ENCODE measurements at regions not wholly inside any gene's neighbourhood (a gene's known extent, or its start where the extent isn't known, plus 50 kb on each side); places are given as distances from the start of the nearest gene placed in this dataset.

DNA sequence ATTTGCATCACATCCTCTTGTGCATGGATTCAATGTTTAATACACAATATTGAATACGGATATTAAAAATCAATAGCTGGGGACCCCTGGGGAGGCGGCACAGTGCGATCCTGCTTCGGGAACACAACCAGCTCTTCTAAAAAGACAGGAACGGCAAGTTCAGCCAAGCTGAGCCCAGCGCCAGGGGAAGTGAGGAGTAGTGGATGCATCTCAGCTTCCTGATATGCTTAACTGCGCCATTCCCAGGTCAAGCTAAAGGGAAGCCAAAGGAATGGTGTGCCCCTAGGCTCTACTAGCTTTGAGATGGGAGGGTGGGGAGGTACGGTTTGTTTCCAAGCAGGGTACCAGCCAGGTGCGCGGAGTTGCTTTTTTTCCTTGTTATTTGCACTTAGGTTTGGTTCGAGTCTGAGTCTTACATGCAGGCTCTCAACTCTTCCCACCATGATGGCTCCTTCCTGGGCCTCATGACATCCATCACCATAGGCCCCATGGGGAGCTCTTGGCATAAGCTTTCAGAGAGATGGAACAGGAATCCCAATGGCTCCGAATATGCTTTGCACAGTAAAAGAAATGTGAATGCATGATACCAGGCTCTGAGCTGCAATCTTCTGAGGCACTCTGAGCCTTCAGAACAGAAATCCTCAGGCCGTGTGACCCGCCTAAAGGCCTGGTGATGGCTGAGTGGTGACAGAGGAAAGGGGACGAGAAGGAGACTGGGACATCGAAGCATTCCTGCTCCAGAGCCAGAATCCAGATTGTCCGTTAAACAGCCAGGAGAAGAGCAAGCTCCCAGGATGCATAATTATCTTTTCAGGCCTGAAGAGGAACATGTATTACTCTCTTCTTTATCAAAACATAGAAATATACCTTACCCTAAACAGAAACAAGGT lies 51.8 kb upstream of the BCOR start:
- DNase-seq (ENCODE audit: low read depth in 2 of 2) = no peak

DNA sequence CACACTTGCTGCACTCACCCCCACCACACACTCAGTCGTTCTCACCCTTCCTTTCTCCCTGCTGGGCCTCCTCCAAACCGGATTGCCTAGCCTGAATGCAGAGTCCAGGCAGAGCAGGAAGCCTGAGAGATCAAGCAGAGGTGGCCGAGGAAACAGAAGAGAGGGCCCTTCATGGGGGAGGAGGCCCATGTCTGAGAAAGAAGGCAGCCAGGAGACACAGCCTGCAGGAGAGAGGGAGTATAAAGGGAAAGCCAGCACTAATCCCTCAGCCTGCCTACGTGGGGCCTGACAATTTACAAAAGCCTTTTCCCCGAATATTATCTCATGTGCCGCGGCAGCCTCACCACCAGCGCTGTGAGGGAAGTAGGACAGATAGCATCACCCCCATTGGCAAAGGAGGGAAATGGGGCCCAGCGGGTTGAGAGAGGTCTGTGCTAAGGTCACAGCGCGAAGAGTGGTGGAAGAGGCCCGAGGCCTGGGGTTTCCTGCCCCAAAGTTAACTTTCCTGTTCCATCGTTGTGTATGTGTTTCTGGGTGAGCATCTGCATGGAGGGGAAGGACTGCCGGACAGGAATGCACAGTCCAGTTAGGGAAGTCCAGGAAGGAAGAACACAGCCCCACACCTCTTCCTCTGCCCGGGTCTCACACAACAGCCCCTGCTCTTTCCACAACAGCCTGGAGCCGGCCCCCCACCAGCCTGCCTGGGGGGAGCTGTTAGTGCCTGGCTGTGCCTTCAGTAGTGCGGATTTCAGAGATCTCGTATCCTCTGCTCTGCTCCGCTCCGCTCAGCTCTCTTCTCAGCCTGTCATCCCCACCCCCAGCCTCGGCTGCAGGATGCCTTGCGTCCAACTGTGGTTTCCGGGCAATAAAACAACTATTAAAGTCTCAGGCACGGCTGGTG lies 50.9 kb upstream of the BCOR start:
- DNase-seq (ENCODE audit: low read depth in 2 of 2) = no peak

DNA sequence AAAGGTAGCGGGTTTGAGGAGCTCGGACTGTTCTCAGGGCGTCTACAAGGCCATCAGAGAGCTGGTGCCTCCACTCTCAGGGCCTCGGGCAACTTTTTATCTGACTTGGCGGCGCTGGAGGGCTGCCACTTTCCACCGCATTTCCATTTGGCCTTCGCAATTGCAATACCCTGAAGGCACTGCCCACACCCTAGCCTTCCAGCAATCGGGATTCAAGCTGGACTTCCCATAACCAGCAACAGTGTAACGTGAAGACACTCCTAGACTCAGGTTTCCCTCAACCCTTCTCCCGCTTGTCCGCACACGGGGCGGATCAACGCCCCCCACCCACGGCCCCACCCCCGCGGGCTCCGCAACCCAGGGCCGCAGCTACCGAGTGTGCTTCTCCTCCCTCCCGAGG lies 50.2 kb upstream of the BCOR start:
- DNase-seq (ENCODE audit: low read depth in 2 of 2) = no peak
